GM21619 (cell line): ENCODE measurements at regions not wholly inside any gene's neighbourhood (a gene's known extent, or its start where the extent isn't known, plus 50 kb on each side); places are given as distances from the start of the nearest gene placed in this dataset.

Source experiments
- ATAC-seq: cut with Tn5 transposase; IDR thresholded peaks from one replicate; pipeline ENCODE4 v1.9.1; 2021; ENCODE audit not compliant: unreplicated experiment

- ATAC-seq: no peak
Observed at GRCh38 chr4:65868096-65868824, 198.0 kb upstream of the EPHA5 start.

GRCh38 chr4:65865489-65865888, 195.2 kb upstream of the EPHA5 start:
- ATAC-seq: no peak

DNA sequence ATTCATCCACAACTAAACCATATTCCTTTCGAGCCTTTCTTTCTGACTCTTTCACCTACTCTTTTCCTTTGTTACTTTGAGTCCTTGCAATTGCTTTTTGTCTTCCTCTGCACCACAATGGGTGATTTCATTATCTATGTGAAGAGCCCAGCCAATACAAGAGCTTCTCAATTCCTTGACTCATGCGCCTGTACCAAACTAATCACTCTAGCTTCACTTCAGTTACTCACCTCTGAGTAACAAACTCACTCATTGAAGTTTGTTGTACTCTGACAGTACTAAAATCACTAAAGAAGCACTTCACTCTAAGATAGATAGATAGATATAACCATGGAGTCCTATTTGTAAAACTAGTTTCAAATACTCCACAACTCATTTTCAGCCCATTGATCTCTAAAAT, 191.7 kb upstream of the EPHA5 start:
- no peak for ATAC-seq

- no peak for ATAC-seq
Observed at GRCh38 chr4:65845199-65845773, 175.0 kb upstream of the EPHA5 start.

GRCh38 chr4:65839164-65839931, 169.1 kb upstream of the EPHA5 start:
- no peak for ATAC-seq

DNA sequence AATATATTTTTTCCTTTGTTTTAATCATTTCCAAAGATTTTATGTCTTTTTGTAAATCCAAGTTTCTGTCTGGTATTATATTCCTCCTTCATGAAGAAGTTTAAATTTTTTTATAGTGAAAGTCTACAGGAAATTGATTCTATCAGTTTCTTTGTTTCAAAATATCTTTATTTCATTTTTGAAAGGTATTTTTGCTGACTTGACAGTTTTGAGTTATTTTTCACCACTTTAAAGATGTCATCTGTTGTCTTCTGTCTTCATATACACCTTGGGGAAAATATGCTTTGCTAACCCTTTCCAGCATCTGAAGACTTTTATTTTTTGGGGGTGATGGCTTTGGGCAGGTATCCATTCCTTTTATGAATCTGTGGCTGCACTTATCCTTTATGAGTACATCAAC, 164.4 kb upstream of the EPHA5 start:
- no peak for ATAC-seq

- no peak for ATAC-seq
Observed at GRCh38 chr4:65831828-65832227, 161.5 kb upstream of the EPHA5 start.

GRCh38 chr4:65825116-65825753, 154.9 kb upstream of the EPHA5 start:
- ATAC-seq: no peak

GRCh38 chr4:65819192-65819591, 148.9 kb upstream of the EPHA5 start:
- no peak for ATAC-seq

DNA sequence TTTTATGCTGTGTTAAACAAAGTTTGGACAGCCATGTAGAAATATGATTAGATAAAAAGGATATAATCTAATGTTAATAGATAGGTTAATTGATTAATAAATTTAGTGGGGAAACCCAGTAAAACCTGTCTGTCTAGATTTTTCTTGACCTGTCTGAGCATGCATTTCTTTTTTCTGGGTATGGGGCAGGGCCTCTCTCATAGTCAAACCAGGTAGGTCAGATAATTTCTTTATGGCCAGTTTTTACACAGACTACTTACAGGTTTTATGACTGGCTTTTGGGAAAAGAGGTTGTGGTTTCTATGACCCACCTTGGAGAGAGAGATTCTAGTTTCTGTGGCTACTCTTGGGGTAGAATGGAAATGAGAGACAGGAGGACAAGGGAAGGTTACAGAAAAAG, 135.6 kb upstream of the EPHA5 start:
- ATAC-seq: no peak

DNA sequence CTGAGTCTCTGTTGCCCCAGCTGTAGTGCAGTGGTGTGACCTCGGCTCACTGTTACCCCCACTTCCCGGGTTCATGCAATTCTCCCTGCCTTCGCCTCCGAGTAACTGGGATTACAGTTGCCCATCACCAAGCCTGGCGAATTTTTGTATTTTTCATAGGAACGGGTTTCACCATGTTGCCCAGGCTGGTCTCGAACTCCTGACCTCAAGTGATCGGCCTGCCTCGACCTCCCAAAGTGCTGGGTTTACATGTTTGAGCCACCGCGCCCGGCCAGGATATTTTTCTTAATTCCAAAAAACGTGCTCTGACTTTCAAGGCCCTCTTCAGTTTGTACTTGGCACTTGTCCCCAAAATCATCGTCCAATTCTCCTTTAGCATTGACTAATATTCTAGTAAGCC, 129.2 kb upstream of the EPHA5 start:
- ATAC-seq: no peak

DNA sequence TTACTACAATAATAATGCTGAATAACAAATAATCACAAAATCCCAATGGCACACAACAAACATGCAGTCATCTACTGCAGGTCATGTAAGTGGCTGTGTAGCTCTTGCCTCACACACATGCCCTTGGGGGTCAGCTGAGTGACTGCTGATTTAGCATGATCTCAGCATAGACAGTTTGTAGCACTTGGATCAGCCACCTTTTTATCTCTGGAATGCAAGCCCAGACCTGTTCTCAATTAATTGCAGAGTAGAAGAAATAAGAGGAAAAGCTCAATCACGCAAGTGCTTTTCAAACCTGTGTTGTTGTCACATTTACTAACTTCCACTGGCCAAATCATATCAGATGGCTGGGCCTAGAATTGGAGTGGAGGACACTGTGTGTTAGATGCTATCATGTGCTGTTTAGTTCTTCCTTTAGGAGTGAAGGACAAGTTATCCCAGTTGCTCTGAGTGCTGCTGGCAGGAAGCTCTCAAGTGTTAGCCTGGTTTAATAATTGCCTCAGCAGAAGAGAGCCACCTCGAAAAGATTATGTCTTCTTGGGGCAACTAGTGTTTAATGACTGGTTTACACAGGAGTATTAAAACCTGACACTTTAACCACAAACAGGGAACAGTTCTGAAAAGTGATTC, 128.3 kb upstream of the EPHA5 start:
- ATAC-seq: no peak

GRCh38 chr4:65791812-65792308, 121.6 kb upstream of the EPHA5 start:
- no peak for ATAC-seq

- ATAC-seq: no peak
Observed at GRCh38 chr4:65791111-65791811, 121.0 kb upstream of the EPHA5 start.

- no peak for ATAC-seq
Observed at GRCh38 chr4:65789805-65790204, 119.5 kb upstream of the EPHA5 start.

- no peak for ATAC-seq
Observed at GRCh38 chr4:65789341-65789740, 119.1 kb upstream of the EPHA5 start.

GRCh38 chr4:65777270-65777669, 107.0 kb upstream of the EPHA5 start:
- no peak for ATAC-seq

GRCh38 chr4:65773636-65774035, 103.3 kb upstream of the EPHA5 start:
- no peak for ATAC-seq

DNA sequence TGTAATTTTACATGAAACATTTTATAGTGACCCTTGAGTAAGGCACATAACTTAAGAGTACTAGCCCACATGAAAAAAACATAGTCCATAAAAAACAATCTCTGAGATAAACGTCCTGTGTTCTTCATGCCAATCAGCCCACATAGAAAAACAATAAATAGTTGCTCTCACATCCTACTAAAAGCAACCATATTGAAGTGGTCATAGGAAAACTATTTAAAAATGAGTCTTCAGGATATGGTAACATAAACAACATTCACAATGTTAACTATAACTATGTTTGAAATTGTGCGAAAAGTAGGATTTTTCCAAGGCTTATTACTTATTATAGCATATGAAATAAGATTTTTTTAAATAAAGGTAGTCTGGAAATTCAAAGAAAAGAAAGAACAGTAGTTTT, 77.1 kb upstream of the EPHA5 start:
- no peak for ATAC-seq

DNA sequence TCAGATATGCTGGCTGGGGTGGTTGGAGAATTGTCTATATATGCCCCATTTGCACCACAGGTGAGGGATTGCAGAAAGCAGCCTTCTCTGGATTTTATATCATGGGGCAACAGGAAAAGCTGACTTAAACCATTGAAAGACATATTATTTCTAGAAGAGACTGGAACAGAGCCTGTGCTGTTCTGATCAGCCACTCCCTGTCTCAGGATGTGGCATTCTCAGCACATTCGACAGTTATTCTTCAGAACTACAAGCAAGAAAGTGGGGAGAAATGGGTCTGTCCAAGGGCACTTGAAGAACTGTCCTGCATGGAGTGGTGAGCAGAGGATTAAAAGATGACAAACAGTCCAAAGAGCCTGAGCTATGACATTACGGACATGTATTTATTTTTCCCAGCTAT, 67.8 kb upstream of the EPHA5 start:
- no peak for ATAC-seq

DNA sequence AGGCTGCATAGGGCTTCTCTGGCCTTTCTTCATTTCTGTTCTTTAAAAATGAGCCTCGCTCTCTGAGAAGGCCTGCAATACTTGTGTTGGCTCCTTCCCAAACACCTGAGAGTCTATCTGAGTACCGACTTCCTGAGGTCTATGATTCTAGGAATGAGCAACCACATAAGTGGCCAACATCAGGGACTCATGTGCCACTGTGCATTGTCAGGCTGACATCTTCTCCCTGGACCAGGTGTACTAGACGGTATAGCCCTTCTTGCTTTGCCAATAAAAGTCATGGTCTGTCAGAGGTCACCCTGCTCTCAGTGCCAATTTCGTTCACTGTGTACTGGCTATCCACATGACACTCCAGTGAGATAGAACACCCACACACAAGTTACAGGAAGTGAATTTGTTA, 67.4 kb upstream of the EPHA5 start:
- ATAC-seq: no peak
